Body of pancreas (tissue), 4 donors: ENCODE measurements at regions not wholly inside any gene's neighbourhood (a gene's known extent, or its start where the extent isn't known, plus 50 kb on each side); places are given as distances from the start of the nearest gene placed in this dataset.

Experiments
- ATAC-seq: fragments of 150-250 bp; one replicate; pipeline ENCODE4 v1.9.1; 2016
- DNase-seq, 4 donors: peaks; one replicate each; pipeline ENCODE4 v3.0.0-alpha.2; 2019
- H3K27ac ChIP-seq, 4 donors: fragments of 200-600 bp; sonication (generic); 1 replicate in 3 of 4; 2 replicates in 1 of 4; pipeline versions ENCODE4 v1.5.1 to v1.6.1; 2016 to 2019; ENCODE audit warnings: mild to moderate bottlenecking in 1 of 4, mixed read lengths in 1 of 4, moderate library complexity in 1 of 4
- H3K27me3 ChIP-seq, 2 donors: fragments of 200-600 bp; sonication (generic); one replicate each; pipeline ENCODE4 v1.6.0; 2016; ENCODE audit warnings: mild to moderate bottlenecking in 1 of 2
- H3K36me3 ChIP-seq, 2 donors: fragments of 200-600 bp; sonication (generic); replicated peaks in 1 of 2; 2 replicates each; pipeline ENCODE4 v1.5.1; 2016; ENCODE audit warnings: low read depth in 2 of 2; ENCODE audit not compliant: insufficient read depth in 1 of 2
- H3K4me1 ChIP-seq: fragments of 200-600 bp; sonication (generic); one replicate; pipeline ENCODE4 v1.6.0; 2016
- H3K4me3 ChIP-seq, 2 donors: fragments of 200-600 bp; sonication (generic); 1 replicate in 1 of 2; 2 replicates in 1 of 2; pipeline ENCODE4 v1.5.1; 2016 to 2019
- H3K9me3 ChIP-seq, 3 donors: fragments of 200-600 bp; sonication (generic); 1 replicate in 2 of 3; 2 replicates in 1 of 3; pipeline ENCODE4 v1.5.1; 2016
- CTCF ChIP-seq, 7 experiments: fragments of 450-650 bp in 4 of 7; fragments of 200-600 bp in 3 of 7; sonication (generic) in 3 of 7; IDR thresholded peaks; one replicate each; pipeline ENCODE4 v1.5.1; 2016 to 2019; ENCODE audit warnings: antibody characterized with exemption in 7 of 7
- POLR2A ChIP-seq, 3 donors: fragments of 450-650 bp; IDR thresholded peaks; one replicate each; pipeline ENCODE4 v1.6.1; 2016; ENCODE audit warnings: antibody characterized with exemption in 3 of 3, mild to moderate bottlenecking in 2 of 3
- WGBS, 2 donors: methylation state at CpG; one replicate each; pipeline ENCODE4 v1.1.5; 2017; 5-methylcytosine and 5-hydroxymethylcytosine counted together
- intact Hi-C: fragments of 100-400 bp; cut with DNase I; formaldehyde crosslinking; loops from one replicate; pipeline ENCODE4 v1.15.1; 2023

DNA sequence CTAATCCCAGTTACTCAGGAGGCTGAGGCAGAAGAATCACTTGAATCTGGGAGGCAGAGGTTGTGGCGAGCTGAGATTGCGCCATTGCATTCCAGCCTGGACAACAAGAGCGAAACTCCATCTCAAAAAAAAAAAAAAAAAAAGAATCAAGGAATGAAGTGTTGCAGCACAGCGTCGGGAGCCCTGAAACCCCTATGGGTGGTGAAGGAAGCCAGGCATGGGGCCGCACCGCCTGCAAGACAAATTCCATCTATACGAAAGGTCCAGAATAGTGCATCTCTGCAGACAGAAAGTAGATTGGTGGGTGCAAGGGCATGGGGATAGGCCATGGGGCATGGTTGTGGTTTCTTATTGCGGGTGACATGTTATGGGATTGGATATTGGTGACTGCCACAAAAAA, 98.6 kb upstream of the PRR20G start:
- no peak for ATAC-seq
- no peak for DNase-seq
- no peak overlapping the region for H3K4me3 ChIP-seq
- intact Hi-C loops = no loop called here
- 61 to 73% methylated on average over 9 of the region's 9 CpGs for WGBS, 2 donors
- H3K4me1 ChIP-seq = no peaks in the 10 kb centered on the region
- no peak for TF ChIP-seq CTCF (IDR thresholded peaks at IDR 0.05)
- no peak for TF ChIP-seq POLR2A (IDR thresholded peaks at IDR 0.05)
- no peak overlapping the region for H3K27ac ChIP-seq
- no peaks in the 10 kb centered on the region for H3K27me3 ChIP-seq
- no peaks in the 10 kb centered on the region for H3K9me3 ChIP-seq
- no peaks in the 10 kb centered on the region for H3K36me3 ChIP-seq

DNA sequence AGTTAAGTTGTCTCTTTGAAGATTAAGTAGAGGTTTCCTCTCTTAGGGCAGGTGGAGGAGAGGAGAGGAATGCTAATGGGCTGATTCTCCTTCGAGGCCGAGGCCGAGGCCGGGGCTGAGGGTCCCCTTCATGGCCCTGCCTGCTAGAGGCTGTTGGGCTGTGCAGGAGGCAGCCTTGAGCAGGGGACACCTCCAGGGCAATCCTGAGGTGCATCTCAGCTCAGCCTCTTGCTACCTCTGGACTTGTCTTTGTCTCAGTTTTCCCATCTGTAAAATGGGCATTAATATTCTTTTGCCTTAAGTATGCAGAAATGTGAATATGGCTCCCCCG, 97.7 kb upstream of the PRR20G start:
- no peaks in the 10 kb centered on the region for H3K27me3 ChIP-seq
- no peaks in the 10 kb centered on the region for H3K9me3 ChIP-seq
- ATAC-seq = no peak

GRCh38 chr3:127384717-127385539, 97.1 kb upstream of the PRR20G start:
- no peaks in the 10 kb centered on the region for H3K4me1 ChIP-seq
- no peak overlapping the region for H3K4me3 ChIP-seq
- intact Hi-C loops = no loop called here
- no peak overlapping the region for H3K27ac ChIP-seq
- no peaks in the 10 kb centered on the region for H3K27me3 ChIP-seq
- 58 to 65% methylated on average over 11 to 18 of the region's 18 CpGs for WGBS, 2 donors
- H3K9me3 ChIP-seq = no peaks in the 10 kb centered on the region
- TF ChIP-seq CTCF (IDR thresholded peaks at IDR 0.05) (no peak), POLR2A (IDR thresholded peaks at IDR 0.05) (no peak)
- DNase-seq (no peak), ATAC-seq (no peak)
- H3K36me3 ChIP-seq = no peaks in the 10 kb centered on the region

More for the DNA sequence above, 97.7 kb upstream of the PRR20G start:
- no peaks in the 10 kb centered on the region for H3K4me1 ChIP-seq
- TF ChIP-seq POLR2A (IDR thresholded peaks at IDR 0.05) (no peak), CTCF (IDR thresholded peaks at IDR 0.05) (no peak)
- H3K36me3 ChIP-seq = no peaks in the 10 kb centered on the region
- intact Hi-C loops = no loop called here
- H3K27ac ChIP-seq = no peak overlapping the region
- H3K4me3 ChIP-seq = no peak overlapping the region
- 79 to 82% methylated on average over 5 of the region's 5 CpGs for WGBS, 2 donors
- DNase-seq = no peak

DNA sequence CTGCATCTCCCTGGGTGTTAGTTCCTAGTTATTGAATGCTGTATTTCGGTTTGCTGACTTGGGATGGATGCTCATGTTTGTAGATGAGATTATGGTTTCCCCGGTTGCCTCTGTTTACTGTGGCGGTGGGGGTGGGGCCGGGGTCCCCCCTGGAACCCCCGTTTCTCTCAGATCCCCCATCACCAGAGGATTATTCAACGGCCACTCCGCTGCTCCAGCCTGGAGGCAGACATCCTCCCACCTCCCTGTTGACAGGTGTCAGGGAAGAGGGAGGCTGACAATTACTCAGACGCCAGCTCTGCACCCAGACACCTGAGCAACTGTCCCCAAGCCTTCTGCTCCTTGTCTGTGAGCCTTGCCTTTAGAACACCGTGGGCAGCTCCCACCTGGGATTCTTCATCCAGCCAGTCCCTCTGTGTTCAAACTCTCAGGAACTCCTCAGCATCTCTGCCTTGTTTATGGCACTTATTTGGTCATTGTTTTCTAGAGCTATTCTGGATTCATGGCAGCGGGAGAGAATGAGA, 95.9 kb upstream of the PRR20G start:
- Histone ChIP-seq H3K36me3 (no peaks in the 10 kb centered on the region), H3K27ac (no peak overlapping the region), H3K9me3 (no peaks in the 10 kb centered on the region), H3K27me3 (no peaks in the 10 kb centered on the region), H3K4me3 (no peak overlapping the region), H3K4me1 (no peaks in the 10 kb centered on the region)
- no peak for TF ChIP-seq POLR2A (IDR thresholded peaks at IDR 0.05)
- TF ChIP-seq CTCF (IDR thresholded peaks at IDR 0.05) = no peak
- ATAC-seq = no peak
- intact Hi-C loops = no loop called here
- no peak for DNase-seq
- 31 to 32% methylated on average over 10 of the region's 10 CpGs for WGBS, 2 donors
